Tibial nerve (tissue), 4 donors: ENCODE measurements at regions not wholly inside any gene's neighbourhood (a gene's known extent, or its start where the extent isn't known, plus 50 kb on each side); places are given as distances from the start of the nearest gene placed in this dataset.

Experiments used
- DNase-seq, 2 donors: peaks; one replicate each; pipeline ENCODE4 v3.0.0-alpha.2; 2019; ENCODE audit warnings: low spot score in 2 of 2
- H3K27ac ChIP-seq, 4 donors: fragments of 200-600 bp; sonication (generic) in 3 of 4; one replicate each; pipeline ENCODE4 v1.5.1; 2017 to 2019; ENCODE audit warnings: mild to moderate bottlenecking in 1 of 4
- H3K27me3 ChIP-seq, 2 donors: fragments of 200-600 bp; sonication (generic) in 1 of 2; one replicate each; pipeline versions ENCODE4 v1.5.1 to v1.6.0; 2017 to 2019
- H3K36me3 ChIP-seq, 3 donors: fragments of 200-600 bp; sonication (generic); one replicate each; pipeline ENCODE4 v1.5.1; 2018 to 2019
- H3K4me1 ChIP-seq, 4 donors: fragments of 200-600 bp; sonication (generic) in 3 of 4; one replicate each; pipeline ENCODE4 v1.5.1; 2017 to 2019
- H3K4me3 ChIP-seq, 4 donors: fragments of 200-600 bp; sonication (generic) in 3 of 4; one replicate each; pipeline ENCODE4 v1.5.1; 2017 to 2019; ENCODE audit warnings: mild to moderate bottlenecking in 1 of 4, moderate library complexity in 1 of 4
- H3K9me3 ChIP-seq, 4 donors: fragments of 200-600 bp; sonication (generic) in 3 of 4; one replicate each; pipeline ENCODE4 v1.5.1; 2017 to 2019
- CTCF ChIP-seq, 5 experiments: fragments of 200-600 bp in 3 of 5; fragments of 450-650 bp in 2 of 5; sonication (generic) in 3 of 5; IDR thresholded peaks; one replicate each; pipeline ENCODE4 v1.5.1; 2016 to 2019; ENCODE audit warnings: antibody characterized with exemption in 5 of 5, mild to moderate bottlenecking in 3 of 5, moderate library complexity in 2 of 5
- EP300 ChIP-seq, 2 donors: sonication (generic); formaldehyde crosslinking; IDR thresholded peaks; one replicate each; pipeline ENCODE4 v1.6.1; 2017; ENCODE audit warnings: antibody characterized with exemption in 2 of 2, mild to moderate bottlenecking in 1 of 2
- POLR2A ChIP-seq, 2 donors: fragments of 450-650 bp; IDR thresholded peaks; one replicate each; pipeline ENCODE4 v1.6.1; 2017; ENCODE audit warnings: antibody characterized with exemption in 2 of 2, mild to moderate bottlenecking in 2 of 2, moderate library complexity in 2 of 2
- WGBS, 2 donors: methylation state at CpG; one replicate each; pipeline ENCODE4 v1.1.5; 2018; 5-methylcytosine and 5-hydroxymethylcytosine counted together

DNA sequence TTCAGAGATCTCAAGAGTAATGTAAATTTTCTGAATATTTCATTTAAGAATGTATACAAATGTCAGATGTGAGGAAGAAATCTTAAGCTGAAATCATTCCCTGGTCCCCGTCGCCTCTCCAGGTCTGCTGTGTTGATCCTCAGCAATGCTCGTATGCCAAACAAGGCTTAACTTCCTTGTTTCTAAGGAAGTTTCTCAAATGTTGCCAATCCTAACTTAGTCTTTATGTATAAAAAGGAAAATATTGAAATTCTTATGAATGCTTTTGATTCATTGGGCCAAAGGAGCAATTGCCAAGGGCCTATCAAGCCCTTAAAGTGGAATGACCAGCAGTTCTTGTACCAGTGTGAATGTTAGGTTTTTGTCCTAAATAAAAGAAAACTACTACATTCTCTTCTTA is 507.7 kb upstream of the SEMA6D start:
- WGBS, 2 donors, result 56 to 57% methylated on average over 3 of the region's 3 CpGs

GRCh38 chr15:47212222-47213010 is 504.9 kb upstream of the SEMA6D start:
- H3K4me1 ChIP-seq, result no peaks in the 10 kb centered on the region
- 74 to 86% methylated on average over 9 of the region's 9 CpGs for WGBS, 2 donors
- DNase-seq, result no peak
- TF ChIP-seq CTCF (IDR thresholded peaks at IDR 0.05) (no peak), POLR2A (IDR thresholded peaks at IDR 0.05) (no peak), EP300 (IDR thresholded peaks at IDR 0.05) (no peak)
- H3K9me3 ChIP-seq, result no peaks in the 10 kb centered on the region
- no peak overlapping the region for H3K4me3 ChIP-seq
- no peaks in the 10 kb centered on the region for H3K36me3 ChIP-seq
- no peaks in the 10 kb centered on the region for H3K27me3 ChIP-seq
- no peak overlapping the region for H3K27ac ChIP-seq

More for the DNA sequence above, 507.7 kb upstream of the SEMA6D start:
- H3K27me3 ChIP-seq, result no peaks in the 10 kb centered on the region
- TF ChIP-seq CTCF (IDR thresholded peaks at IDR 0.05) (no peak), POLR2A (IDR thresholded peaks at IDR 0.05) (no peak), EP300 (IDR thresholded peaks at IDR 0.05) (no peak)
- no peak for DNase-seq
- no peak overlapping the region for H3K4me3 ChIP-seq
- H3K36me3 ChIP-seq, result no peaks in the 10 kb centered on the region
- no peaks in the 10 kb centered on the region for H3K4me1 ChIP-seq
- no peaks in the 10 kb centered on the region for H3K9me3 ChIP-seq
- H3K27ac ChIP-seq, result no peak overlapping the region

DNA sequence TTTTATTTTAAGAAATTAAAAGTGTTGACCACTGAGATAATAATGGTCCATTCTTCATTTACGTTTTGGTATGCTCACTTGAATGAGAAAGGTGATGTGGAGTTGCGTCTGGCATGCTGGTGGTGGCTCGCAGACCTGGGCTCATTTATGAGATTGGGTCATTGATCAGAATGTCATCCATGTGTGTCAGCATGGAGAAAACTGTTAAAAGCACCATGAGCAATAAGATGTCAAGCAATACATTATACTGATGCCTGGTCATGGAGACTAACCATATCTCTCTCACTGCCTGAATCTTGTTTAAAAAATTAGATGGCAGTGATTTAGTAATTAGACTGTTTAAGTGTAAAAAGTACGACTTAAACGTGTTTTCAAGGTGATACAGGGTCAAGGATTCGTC is 503.4 kb upstream of the SEMA6D start:
- no peak overlapping the region for H3K4me3 ChIP-seq
- H3K27me3 ChIP-seq, result no peaks in the 10 kb centered on the region
- 72 to 73% methylated on average over 6 of the region's 6 CpGs for WGBS, 2 donors
- H3K36me3 ChIP-seq, result no peaks in the 10 kb centered on the region
- H3K9me3 ChIP-seq, result no peaks in the 10 kb centered on the region
- no peak for TF ChIP-seq CTCF (IDR thresholded peaks at IDR 0.05)
- no peak for TF ChIP-seq EP300 (IDR thresholded peaks at IDR 0.05)
- no peak for TF ChIP-seq POLR2A (IDR thresholded peaks at IDR 0.05)
- no peak overlapping the region for H3K27ac ChIP-seq
- H3K4me1 ChIP-seq, result no peaks in the 10 kb centered on the region
- no peak for DNase-seq

DNA sequence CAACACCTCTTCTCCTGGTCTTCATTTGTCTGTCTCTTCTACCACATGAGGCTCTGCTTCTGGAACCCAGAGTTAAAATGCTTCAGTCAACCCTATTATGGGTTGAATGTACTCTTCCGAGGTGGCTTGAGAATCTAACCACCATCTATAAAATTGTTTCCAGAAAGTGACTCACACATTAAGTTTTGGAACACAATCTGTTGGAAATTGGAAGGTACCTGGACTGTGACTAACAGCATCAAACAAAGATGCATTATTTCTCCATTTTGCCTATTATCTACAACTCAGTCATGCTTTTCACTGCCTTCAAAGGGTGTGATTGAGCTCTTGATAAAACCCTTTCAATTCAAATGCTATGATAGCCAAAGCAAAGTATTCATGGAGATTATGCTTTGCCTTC is 499.0 kb upstream of the SEMA6D start:
- H3K27ac ChIP-seq, result no peak overlapping the region
- H3K9me3 ChIP-seq, result no peaks in the 10 kb centered on the region
- no peaks in the 10 kb centered on the region for H3K27me3 ChIP-seq
- no peaks in the 10 kb centered on the region for H3K4me1 ChIP-seq
- TF ChIP-seq POLR2A (IDR thresholded peaks at IDR 0.05) (no peak), EP300 (IDR thresholded peaks at IDR 0.05) (no peak), CTCF (IDR thresholded peaks at IDR 0.05) (no peak)
- WGBS, 2 donors, result 77 to 88% methylated on average over 1 of the region's 1 CpG
- no peak overlapping the region for H3K4me3 ChIP-seq
- no peaks in the 10 kb centered on the region for H3K36me3 ChIP-seq
- no peak for DNase-seq

GRCh38 chr15:47244361-47244760 is 472.9 kb upstream of the SEMA6D start:
- Histone ChIP-seq H3K27me3 (no peaks in the 10 kb centered on the region), H3K36me3 (no peaks in the 10 kb centered on the region), H3K4me3 (no peak overlapping the region), H3K9me3 (no peaks in the 10 kb centered on the region), H3K27ac (no peak overlapping the region), H3K4me1 (no peaks in the 10 kb centered on the region)
- 91 to 97% methylated on average over 1 of the region's 1 CpG for WGBS, 2 donors
- TF ChIP-seq CTCF (IDR thresholded peaks at IDR 0.05), result no peak
- no peak for TF ChIP-seq POLR2A (IDR thresholded peaks at IDR 0.05)
- TF ChIP-seq EP300 (IDR thresholded peaks at IDR 0.05), result no peak
- DNase-seq, result no peak
